HG03064 (cell line): ENCODE measurements at regions not wholly inside any gene's neighbourhood (a gene's known extent, or its start where the extent isn't known, plus 50 kb on each side); places are given as distances from the start of the nearest gene placed in this dataset.
"Not testable (repeated sequence)": the region's sequence is repeated elsewhere in the genome, so short reads cannot be mapped to it uniquely, and the experiment has no call there.

Source experiments
- ATAC-seq: cut with Tn5 transposase; IDR thresholded peaks from one replicate; pipeline ENCODE4 v1.9.1; 2021; ENCODE audit warnings: low read depth; ENCODE audit not compliant: unreplicated experiment

- ATAC-seq = no peak
Observed at GRCh38 chr3:72276806-72277205, 491.9 kb upstream of the PROK2 start.

- ATAC-seq = no peak
Observed at GRCh38 chr3:72275331-72275751, 490.4 kb upstream of the PROK2 start.

- ATAC-seq = no peak
Observed at GRCh38 chr3:72274493-72275330, 489.8 kb upstream of the PROK2 start.

- ATAC-seq = no peak
Observed at GRCh38 chr3:72273615-72274014, 488.7 kb upstream of the PROK2 start.

- no peak for ATAC-seq
Observed at GRCh38 chr3:72272356-72272755, 487.4 kb upstream of the PROK2 start.

- no peak for ATAC-seq
Observed at GRCh38 chr3:72271923-72272322, 487.0 kb upstream of the PROK2 start.

GRCh38 chr3:72271216-72271615 lies 486.3 kb upstream of the PROK2 start:
- no peak for ATAC-seq

- no peak for ATAC-seq
Observed at GRCh38 chr3:72270730-72271129, 485.8 kb upstream of the PROK2 start.

GRCh38 chr3:72270072-72270681 lies 485.2 kb upstream of the PROK2 start:
- no peak for ATAC-seq

GRCh38 chr3:72269475-72269874 lies 484.5 kb upstream of the PROK2 start:
- ATAC-seq = no peak

- ATAC-seq = not testable (repeated sequence)
Observed at GRCh38 chr3:72266921-72267524, 482.1 kb upstream of the PROK2 start.

GRCh38 chr3:72266016-72266370 lies 481.0 kb upstream of the PROK2 start:
- no peak for ATAC-seq

GRCh38 chr3:72265256-72266015 lies 480.5 kb upstream of the PROK2 start:
- ATAC-seq = no peak

GRCh38 chr3:72263223-72263990 lies 478.5 kb upstream of the PROK2 start:
- no peak for ATAC-seq

- no peak for ATAC-seq
Observed at GRCh38 chr3:72262736-72263135, 477.8 kb upstream of the PROK2 start.

- no peak for ATAC-seq
Observed at GRCh38 chr3:72261566-72262564, 476.9 kb upstream of the PROK2 start.

GRCh38 chr3:72260588-72260910 lies 475.6 kb upstream of the PROK2 start:
- no peak for ATAC-seq

- no peak for ATAC-seq
Observed at GRCh38 chr3:72259755-72260587, 475.0 kb upstream of the PROK2 start.
